GM19372 (cell line): ENCODE measurements at regions not wholly inside any gene's neighbourhood (a gene's known extent, or its start where the extent isn't known, plus 50 kb on each side); places are given as distances from the start of the nearest gene placed in this dataset.
A peak's percentile ranks its signal among the peaks of the same experiment; 100 is the strongest.

Source experiments
- ATAC-seq: cut with Tn5 transposase; IDR thresholded peaks from one replicate; pipeline ENCODE4 v1.9.1; 2021; ENCODE audit warnings: mild to moderate bottlenecking, low read depth, moderate library complexity; ENCODE audit not compliant: unreplicated experiment

DNA sequence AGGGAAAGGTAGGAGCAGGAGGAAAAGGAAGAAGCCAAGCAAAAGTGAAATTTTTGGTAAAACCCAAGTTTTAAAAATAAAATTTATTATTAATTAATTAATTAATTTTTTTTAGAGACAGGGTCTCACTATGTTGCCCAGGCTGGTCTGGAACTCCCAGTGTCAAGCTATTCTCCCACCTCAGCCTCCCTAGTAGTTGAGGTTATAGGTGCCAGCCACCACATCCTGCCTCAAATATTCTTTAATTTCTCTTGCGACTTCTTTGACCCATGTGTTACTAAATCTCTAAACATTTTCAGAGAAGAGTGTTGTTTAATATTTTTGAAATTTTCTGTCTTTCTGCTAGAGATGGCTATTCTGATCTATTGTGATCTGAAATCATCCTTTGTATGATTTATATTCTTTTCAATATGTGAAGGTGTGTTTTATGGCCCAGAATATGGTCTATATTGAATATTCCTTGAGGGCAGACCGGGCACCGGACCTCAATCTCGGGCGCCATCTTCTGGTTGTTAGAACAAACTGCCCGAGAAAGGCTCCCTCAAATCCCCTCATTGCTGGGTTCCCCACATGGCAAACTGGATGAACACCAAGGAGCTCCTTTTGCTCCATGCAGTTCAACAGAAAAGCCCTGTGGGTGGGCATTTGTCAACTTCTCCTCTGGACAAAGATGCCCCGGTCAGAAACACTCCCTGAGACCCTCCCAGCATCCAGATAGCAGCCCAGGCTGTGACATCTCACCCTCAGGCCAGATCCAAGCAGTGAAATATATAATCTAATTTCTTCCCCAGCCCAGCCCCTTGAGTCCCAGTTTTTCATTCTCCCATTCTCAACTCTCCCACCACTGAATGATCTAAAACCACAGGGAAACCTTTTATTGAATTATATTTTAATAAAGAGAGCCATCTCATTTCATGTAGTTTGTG, 110.5 kb downstream of the ASCL4 start:
- ATAC-seq, result no peak

DNA sequence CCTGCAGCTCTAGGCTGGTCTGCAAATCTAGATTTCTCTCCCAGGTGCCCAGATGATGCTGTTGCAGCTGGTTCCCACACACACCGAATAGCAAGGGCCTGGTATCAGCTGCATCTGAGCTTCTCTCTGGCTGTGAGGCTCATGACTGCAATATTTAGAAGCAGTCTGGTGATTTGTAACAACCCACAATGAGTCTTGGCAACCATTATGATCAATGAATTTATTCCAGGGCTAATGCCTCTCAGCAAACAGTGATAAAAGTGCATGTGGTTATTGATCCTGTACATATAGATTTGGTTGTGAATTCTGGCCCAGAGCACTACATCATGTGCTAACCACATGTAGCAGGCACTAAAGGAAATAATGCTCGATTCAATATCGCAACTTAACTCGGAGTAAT, 114.3 kb downstream of the ASCL4 start:
- no peak for ATAC-seq

DNA sequence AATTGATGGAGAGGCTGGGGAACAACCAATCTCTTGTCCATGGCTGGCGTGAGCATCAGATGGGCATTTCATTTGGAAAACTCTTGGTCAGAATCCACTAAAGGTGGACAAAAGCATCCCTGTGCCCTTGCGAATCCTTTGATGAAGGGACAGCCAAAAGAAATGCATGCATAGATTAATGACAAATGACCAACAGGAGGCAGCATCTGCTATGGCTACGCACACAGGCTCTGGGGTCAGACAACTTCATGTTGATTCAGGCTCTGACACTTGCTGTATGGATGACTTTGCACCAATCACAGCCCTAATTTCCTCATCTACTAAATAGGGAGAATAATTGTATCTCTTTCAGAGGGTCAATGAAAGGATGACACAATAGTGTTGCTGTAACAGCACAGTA, 117.5 kb downstream of the ASCL4 start:
- no peak for ATAC-seq

- ATAC-seq, result no peak
Observed at GRCh38 chr12:107894589-107894988, 120.1 kb downstream of the ASCL4 start.

DNA sequence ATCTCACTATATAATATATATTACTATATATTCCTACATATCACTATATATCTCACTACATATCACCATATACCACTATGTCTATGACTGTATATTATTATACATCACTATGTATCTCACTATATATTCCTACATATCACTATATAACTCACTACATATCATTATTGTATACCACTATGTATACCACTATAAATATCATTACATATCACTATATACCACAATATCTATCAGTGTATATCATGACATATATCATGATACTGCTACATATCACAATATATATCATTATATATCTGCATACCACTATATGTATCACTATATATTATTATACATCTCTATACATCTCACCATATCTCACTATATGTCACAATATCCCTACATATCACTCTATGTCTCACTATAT, 121.5 kb downstream of the ASCL4 start:
- ATAC-seq, result no peak

GRCh38 chr12:107900588-107900987, 126.1 kb downstream of the ASCL4 start:
- ATAC-seq, result no peak

DNA sequence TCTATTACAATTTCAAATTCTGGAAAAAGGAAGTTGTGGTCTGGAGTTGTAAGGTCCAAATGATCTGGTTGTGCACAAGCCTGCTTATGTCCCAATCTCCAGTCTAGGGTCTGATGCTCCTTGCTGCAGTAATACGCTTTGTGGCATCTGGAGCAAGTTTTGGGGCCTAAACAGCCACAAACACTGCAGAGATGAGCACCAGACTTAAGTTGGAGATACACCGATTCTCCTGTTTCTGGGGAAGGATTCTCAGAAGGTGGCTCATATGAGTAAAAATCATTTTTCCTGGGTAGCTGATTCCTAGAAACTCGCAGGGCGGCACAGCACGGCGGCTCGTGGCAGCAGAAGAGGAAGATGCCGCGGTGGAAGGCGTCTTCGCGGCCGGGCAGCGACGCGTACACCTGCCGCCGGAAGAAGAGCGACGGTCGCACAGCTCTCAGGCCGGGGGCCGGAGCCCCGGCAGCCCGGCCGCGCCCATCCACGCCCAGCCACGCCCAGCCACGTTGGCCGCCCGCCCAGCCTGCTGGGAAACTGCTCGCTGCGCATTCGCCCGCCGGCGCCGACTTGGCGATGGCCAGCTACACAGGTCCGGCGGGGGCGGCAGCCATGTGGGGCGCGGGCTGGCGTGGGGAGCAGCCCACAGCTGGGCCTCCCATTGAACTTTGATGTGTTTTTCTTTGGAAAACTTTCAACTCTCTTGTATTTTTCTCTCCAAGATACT, 129.0 kb downstream of the ASCL4 start:
- ATAC-seq, result peak; percentile 95

DNA sequence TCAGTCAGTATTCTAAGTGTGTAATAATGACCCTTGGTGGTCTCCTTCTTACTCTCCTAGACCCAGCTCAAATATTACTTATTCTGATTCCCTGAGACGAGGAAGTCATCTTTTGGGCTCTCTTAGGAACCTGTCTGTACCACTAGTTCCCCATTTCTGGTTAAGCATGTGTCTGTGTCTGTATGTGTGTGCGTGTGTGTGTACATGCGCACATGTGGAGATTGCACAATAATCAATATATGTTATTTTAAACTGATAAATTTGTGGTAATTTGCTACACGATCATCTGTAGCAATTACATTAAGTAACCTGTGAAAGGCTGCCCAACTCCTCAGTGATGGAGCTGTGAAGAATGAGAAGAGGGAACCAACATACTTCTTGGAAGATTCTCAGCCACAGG, 132.2 kb downstream of the ASCL4 start:
- ATAC-seq, result no peak

- ATAC-seq, result peak; percentile 75
Observed at GRCh38 chr12:107912421-107913004, 138.0 kb downstream of the ASCL4 start.

DNA sequence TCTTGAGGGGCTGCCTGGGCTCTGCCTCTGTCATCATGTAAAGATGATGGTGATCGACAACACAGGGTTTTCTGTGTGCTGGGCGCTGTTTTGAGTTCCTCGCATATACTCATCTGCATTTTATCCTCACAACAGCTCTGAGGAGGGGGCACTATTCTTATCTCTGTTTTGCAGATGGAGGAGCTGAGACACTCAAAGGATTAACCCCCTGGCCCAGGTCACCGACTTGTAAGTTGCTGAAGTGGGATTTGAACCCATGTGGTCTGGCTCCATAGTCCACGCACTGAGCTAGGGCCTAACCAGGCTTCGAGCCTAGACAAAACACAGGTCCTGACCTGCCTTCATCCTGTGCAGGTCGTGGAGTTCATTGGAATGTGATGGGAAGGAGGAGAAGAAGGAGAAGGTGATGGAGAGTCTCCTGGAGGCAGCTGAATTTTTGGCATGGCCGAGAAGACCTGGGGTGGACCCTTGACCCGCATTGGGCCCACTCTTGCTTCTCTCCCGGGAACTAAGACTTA, 140.0 kb downstream of the ASCL4 start:
- ATAC-seq, result no peak

GRCh38 chr12:107917912-107918800, 143.7 kb downstream of the ASCL4 start:
- no peak for ATAC-seq

- ATAC-seq, result no peak
Observed at GRCh38 chr12:107921062-107921461, 146.6 kb downstream of the ASCL4 start.

DNA sequence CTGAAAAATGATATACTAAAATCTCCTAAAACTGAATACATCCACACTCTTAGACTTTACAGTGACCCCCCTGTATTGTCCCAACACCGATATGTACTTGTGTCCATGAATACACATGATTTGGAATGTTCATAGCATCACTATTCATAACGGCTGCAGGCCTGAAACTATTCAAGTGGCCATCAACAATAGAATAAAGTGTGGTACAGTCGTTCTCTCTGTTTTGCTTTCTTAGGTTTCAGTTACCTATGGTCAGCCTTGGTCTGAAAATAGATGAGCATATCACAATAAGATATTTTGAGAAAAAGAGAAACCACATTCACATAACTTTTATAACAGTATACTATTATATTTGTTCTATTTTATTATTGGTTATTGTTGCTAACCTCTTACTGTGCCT, 150.6 kb downstream of the ASCL4 start:
- no peak for ATAC-seq

- ATAC-seq, result no peak
Observed at GRCh38 chr12:107929436-107929835, 154.9 kb downstream of the ASCL4 start.

DNA sequence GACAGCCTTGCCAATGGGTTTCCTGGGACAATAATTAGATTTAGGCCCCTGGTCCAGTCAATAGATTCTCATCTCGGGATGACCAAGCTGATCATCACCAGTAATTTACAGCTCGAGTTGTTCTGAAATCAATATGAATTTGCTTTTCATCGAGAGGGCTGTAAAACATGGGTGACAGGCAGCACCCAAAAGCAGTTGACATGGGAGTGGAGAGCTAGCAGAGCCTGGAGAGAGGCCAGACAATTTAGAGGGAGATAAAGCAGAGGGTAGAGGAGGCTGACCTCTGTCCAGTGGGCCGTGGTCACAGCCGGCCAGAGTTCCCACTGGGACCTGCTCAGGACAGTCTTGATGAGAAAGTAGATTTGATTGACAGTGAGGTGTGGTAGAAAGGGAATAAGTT, 157.3 kb downstream of the ASCL4 start:
- no peak for ATAC-seq

DNA sequence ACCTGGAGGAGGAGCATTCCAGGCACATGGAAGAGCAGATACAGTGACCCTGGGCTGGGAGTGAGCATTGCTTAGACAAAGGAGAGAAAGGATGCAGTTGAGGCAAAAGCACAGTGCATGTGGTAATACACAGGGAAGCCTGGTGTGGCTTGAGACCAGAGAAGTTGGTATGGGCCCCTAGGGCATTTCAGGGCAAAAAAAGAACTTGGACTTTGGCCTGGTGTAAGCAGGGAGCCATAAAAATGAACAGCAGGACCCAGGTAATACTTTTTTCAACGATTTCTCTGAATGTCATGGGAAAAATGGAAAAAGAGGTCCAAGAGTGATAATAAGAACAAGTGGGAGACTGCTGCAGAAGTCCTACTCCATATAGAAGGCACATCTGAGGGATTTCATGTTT, 163.9 kb downstream of the ASCL4 start:
- no peak for ATAC-seq

DNA sequence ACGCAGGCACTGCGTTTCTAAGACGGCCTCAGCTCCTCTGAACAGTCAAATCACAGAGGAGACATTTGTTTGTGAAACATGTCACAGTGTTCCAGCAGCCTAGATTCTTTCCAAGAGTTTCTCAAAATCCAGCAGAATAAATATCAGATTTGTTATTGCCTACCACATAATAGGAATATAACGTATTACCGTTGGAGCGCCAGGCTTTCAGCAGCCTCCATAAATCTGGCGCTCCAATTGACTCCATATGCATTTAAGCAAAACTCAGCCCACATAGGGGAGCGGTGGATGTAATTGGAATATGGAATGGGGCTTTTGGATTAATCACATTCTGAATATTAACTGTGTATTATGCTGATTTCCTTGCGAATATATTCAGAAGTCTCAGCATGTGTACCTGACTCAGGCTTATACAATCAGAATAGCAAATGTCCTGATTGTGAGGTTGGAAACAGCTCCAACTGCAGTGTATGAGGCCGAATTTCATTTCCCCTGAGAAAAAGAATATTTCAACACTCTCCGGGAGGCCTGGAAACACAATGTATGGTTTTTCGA, 174.0 kb downstream of the ASCL4 start:
- ATAC-seq, result no peak

- ATAC-seq, result no peak
Observed at GRCh38 chr12:107951024-107951423, 176.5 kb downstream of the ASCL4 start.

DNA sequence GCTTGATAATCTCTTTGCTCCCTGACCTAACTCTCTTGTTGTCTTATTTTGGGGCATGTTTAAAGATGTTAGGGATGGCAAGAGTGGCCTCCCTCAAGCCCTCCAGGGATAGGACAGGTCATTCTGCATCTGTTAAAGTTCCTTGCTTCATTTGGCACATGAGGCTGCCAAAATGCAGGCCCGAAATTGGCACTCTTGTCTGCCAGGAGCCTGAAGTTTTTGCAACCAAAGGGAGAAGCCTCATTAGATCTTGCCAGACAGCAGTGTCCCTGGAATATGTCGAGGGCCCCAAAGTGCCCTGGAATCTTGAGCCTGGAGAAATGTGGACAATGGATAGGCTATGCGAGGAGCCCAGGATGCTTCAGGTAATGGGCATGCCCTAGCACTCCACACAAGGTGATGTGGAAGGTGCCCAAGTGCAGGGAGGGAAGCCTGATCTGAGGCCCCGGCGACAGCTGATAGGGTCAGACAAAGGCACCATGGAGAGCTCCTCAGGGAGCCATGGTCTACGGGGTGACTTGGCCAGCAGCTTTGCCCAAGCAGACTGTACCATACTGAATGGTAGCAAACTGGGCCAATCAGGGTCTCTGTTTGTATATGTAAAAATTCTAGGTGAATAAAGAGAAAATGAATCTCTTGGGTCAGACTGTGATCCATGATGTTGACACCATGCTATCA, 173.0 kb upstream of the WSCD2 start:
- no peak for ATAC-seq
